ENCODE measurements at regions not wholly inside any gene's neighbourhood (a gene's known extent, or its start where the extent isn't known, plus 50 kb on each side); places are given as distances from the start of the nearest gene placed in this dataset.

- Histone ChIP-seq H3K79me2 (no peaks in the 10 kb centered on the region), H4K20me1 (ENCODE audit: insufficient read depth, poor library complexity, severe bottlenecking) (no peaks in the 10 kb centered on the region), H3K27me3 (no peaks in the 10 kb centered on the region), H3K4me1 (ENCODE audit: insufficient read depth) (no peaks in the 10 kb centered on the region), H2AFZ (no peak overlapping the region), H3K9me3 (ENCODE audit: low read depth) (no peaks in the 10 kb centered on the region), H3K4me2 (no peak overlapping the region), H3K9me2 (replicated peaks; ENCODE audit: insufficient read depth) (no peaks in the 10 kb centered on the region), H3K36me3 (replicated peaks; ENCODE audit: insufficient read depth, low read depth) (no peaks in the 10 kb centered on the region), H3K4me3 (no peak overlapping the region), H3K27ac (no peak overlapping the region)
- no peak for TF ChIP-seq EZH2phosphoT487 (IDR thresholded peaks at IDR 0.05; ENCODE audit: low read depth, severe bottlenecking, unreplicated experiment)
- TF ChIP-seq, protein P1, sequence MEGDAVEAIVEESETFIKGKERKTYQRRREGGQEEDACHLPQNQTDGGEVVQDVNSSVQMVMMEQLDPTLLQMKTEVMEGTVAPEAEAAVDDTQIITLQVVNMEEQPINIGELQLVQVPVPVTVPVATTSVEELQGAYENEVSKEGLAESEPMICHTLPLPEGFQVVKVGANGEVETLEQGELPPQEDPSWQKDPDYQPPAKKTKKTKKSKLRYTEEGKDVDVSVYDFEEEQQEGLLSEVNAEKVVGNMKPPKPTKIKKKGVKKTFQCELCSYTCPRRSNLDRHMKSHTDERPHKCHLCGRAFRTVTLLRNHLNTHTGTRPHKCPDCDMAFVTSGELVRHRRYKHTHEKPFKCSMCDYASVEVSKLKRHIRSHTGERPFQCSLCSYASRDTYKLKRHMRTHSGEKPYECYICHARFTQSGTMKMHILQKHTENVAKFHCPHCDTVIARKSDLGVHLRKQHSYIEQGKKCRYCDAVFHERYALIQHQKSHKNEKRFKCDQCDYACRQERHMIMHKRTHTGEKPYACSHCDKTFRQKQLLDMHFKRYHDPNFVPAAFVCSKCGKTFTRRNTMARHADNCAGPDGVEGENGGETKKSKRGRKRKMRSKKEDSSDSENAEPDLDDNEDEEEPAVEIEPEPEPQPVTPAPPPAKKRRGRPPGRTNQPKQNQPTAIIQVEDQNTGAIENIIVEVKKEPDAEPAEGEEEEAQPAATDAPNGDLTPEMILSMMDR (IDR thresholded peaks at IDR 0.05; ENCODE audit: poor library complexity) = no peak
- TF ChIP-seq EZH2 (IDR thresholded peaks at IDR 0.05; ENCODE audit: borderline replicate concordance) = no peak
- 83% methylated on average over 8 of the region's 8 CpGs for WGBS (ENCODE audit: low lambda C conversion rate, missing lambda C conversion rate)
- DNase-seq (ENCODE audit: low spot score) = no peak
Observed at GRCh38 chr7:3107228-3107763, 63.6 kb upstream of the CARD11 start.

GRCh38 chr7:3107889-3108570, 64.4 kb upstream of the CARD11 start:
- no peaks in the 10 kb centered on the region for H3K9me2 ChIP-seq (replicated peaks; ENCODE audit: insufficient read depth)
- no peak overlapping the region for H2AFZ ChIP-seq
- 91% methylated on average over 8 of the region's 8 CpGs for WGBS (ENCODE audit: low lambda C conversion rate, missing lambda C conversion rate)
- no peak overlapping the region for H3K27ac ChIP-seq
- DNase-seq (ENCODE audit: low spot score) = no peak
- no peak overlapping the region for H3K4me3 ChIP-seq
- no peaks in the 10 kb centered on the region for H3K79me2 ChIP-seq
- H3K4me2 ChIP-seq = no peak overlapping the region
- H4K20me1 ChIP-seq (ENCODE audit: insufficient read depth, poor library complexity, severe bottlenecking) = no peaks in the 10 kb centered on the region
- TF ChIP-seq, protein P1 (IDR thresholded peaks at IDR 0.05; ENCODE audit: poor library complexity) = no peak
- TF ChIP-seq EZH2phosphoT487 (IDR thresholded peaks at IDR 0.05; ENCODE audit: low read depth, severe bottlenecking, unreplicated experiment) = no peak
- no peak for TF ChIP-seq EZH2 (IDR thresholded peaks at IDR 0.05; ENCODE audit: borderline replicate concordance)
- H3K4me1 ChIP-seq (ENCODE audit: insufficient read depth) = no peaks in the 10 kb centered on the region
- H3K9me3 ChIP-seq (ENCODE audit: low read depth) = no peaks in the 10 kb centered on the region
- no peaks in the 10 kb centered on the region for H3K36me3 ChIP-seq (replicated peaks; ENCODE audit: insufficient read depth, low read depth)
- H3K27me3 ChIP-seq = no peaks in the 10 kb centered on the region

- no peak for DNase-seq (ENCODE audit: low spot score)
- Histone ChIP-seq H4K20me1 (ENCODE audit: insufficient read depth, poor library complexity, severe bottlenecking) (no peaks in the 10 kb centered on the region), H3K27ac (no peak overlapping the region), H3K27me3 (no peaks in the 10 kb centered on the region), H3K9me3 (ENCODE audit: low read depth) (no peaks in the 10 kb centered on the region), H3K9me2 (replicated peaks; ENCODE audit: insufficient read depth) (no peaks in the 10 kb centered on the region), H3K79me2 (no peaks in the 10 kb centered on the region), H2AFZ (no peak overlapping the region), H3K4me2 (peak overlapping the region; percentile 25), H3K4me3 (no peak overlapping the region), H3K4me1 (ENCODE audit: insufficient read depth) (no peaks in the 10 kb centered on the region), H3K36me3 (replicated peaks; ENCODE audit: insufficient read depth, low read depth) (no peaks in the 10 kb centered on the region)
- WGBS (ENCODE audit: low lambda C conversion rate, missing lambda C conversion rate) = 34% methylated on average over 9 of the region's 9 CpGs
- TF ChIP-seq, protein P1 (IDR thresholded peaks at IDR 0.05; ENCODE audit: poor library complexity) = no peak
- no peak for TF ChIP-seq EZH2phosphoT487 (IDR thresholded peaks at IDR 0.05; ENCODE audit: low read depth, severe bottlenecking, unreplicated experiment)
- TF ChIP-seq EZH2 (IDR thresholded peaks at IDR 0.05; ENCODE audit: borderline replicate concordance) = no peak
Observed at GRCh38 chr7:3109311-3109915, 65.7 kb upstream of the CARD11 start.
